ENCODE measurements at regions not wholly inside any gene's neighbourhood (a gene's known extent, or its start where the extent isn't known, plus 50 kb on each side); places are given as distances from the start of the nearest gene placed in this dataset.

- CTCF ChIA-PET (ENCODE audit: partially characterized antibody), result interaction anchor here (1.1 to 1.2 kb wide), 2 partner anchors 32 to 138 kb away, joined by 3 read pairs; no protein-coding TSS in a partner anchor
- no peak overlapping the region for H4K91ac ChIP-seq (replicated peaks; ENCODE audit: insufficient read length, low read length)
- H2BK20ac ChIP-seq (ENCODE audit: low read length), result no peak overlapping the region
- peaks cover 0 to 4% of the 10 kb centered on the region in 2 experiments; a peak in 1 of 4 replicates for H3K9me3 ChIP-seq (ENCODE audit: insufficient read depth in 2 of 2, low read depth in 1 of 2, low read length in 1 of 2)
- no peak overlapping the region for H3K18ac ChIP-seq (ENCODE audit: extremely low read depth, low read length)
- no peaks in the 10 kb centered on the region for H3K23me2 ChIP-seq (ENCODE audit: low read depth, low read length)
- POLR2A ChIA-PET (ENCODE audit: partially characterized antibody), result no interaction called here
- no peak overlapping the region for H2BK12ac ChIP-seq (ENCODE audit: low read depth, low read length)
- no peak overlapping the region for H3K14ac ChIP-seq (ENCODE audit: insufficient read length)
- no peaks in the 10 kb centered on the region for H3K79me2 ChIP-seq (ENCODE audit: control insufficient read depth in 1 of 2, insufficient read depth in 2 of 2, low read length in 2 of 2)
- FAIRE-seq (no peak), DNase-seq (ENCODE audit: low read depth in 1 of 2, low spot score in 2 of 2) (no peak)
- no peak overlapping the region for H2AFZ ChIP-seq (ENCODE audit: low read length)
- no peak overlapping the region for H3K27ac ChIP-seq (ENCODE audit: low read depth, low read length)
- H3K27me3 ChIP-seq (replicated peaks in 1 of 4; ENCODE audit: control insufficient read depth in 3 of 4, extremely low read depth in 1 of 4, insufficient read depth in 3 of 4, low read length in 3 of 4), result no peaks in the 10 kb centered on the region
- no peaks in the 10 kb centered on the region for H3K36me3 ChIP-seq (ENCODE audit: control insufficient read depth in 2 of 4, insufficient read depth in 4 of 4, low read length in 3 of 4)
- H3K4ac ChIP-seq (replicated peaks; ENCODE audit: insufficient read length, low read depth, low read length), result no peak overlapping the region
- H4K20me1 ChIP-seq (replicated peaks in 1 of 2; ENCODE audit: control insufficient read depth in 1 of 2, insufficient read depth in 2 of 2, low read length in 2 of 2), result no peaks in the 10 kb centered on the region
- no peak overlapping the region for H3K56ac ChIP-seq (replicated peaks; ENCODE audit: insufficient read length, low read depth, low read length)
- H2BK120ac ChIP-seq (replicated peaks; ENCODE audit: low read depth, low read length), result no peak overlapping the region
- no peak overlapping the region for H4K5ac ChIP-seq (ENCODE audit: insufficient read length, low read depth, low read length)
- H2BK5ac ChIP-seq (ENCODE audit: low read depth, low read length), result no peak overlapping the region
- no peaks in the 10 kb centered on the region for H3K4me1 ChIP-seq (replicated peaks in 1 of 4; ENCODE audit: control insufficient read depth in 3 of 4, insufficient read depth in 4 of 4, low read length in 3 of 4)
- no peak overlapping the region for H3K9ac ChIP-seq (replicated peaks in 1 of 4; ENCODE audit: extremely low read depth in 1 of 4, low read depth in 3 of 4, low read length in 3 of 4)
- H3K23ac ChIP-seq (ENCODE audit: insufficient read length), result no peak overlapping the region
- 93% methylated on average over 5 of the region's 5 CpGs; no CpG with 5 or more reads in 1 of the 2 experiments for WGBS, 2 experiments (ENCODE audit: extremely low coverage in 1 of 2, insufficient coverage in 1 of 2, insufficient read length in 1 of 2, insufficient replicate concordance in 2 of 2, low coverage in 1 of 2, low lambda C conversion rate in 2 of 2, missing lambda C conversion rate in 1 of 2)
- H2BK15ac ChIP-seq (ENCODE audit: low read length), result no peak overlapping the region
- no peak overlapping the region for H3K4me2 ChIP-seq (ENCODE audit: insufficient read depth in 1 of 2, low read depth in 2 of 2, low read length in 2 of 2)
- H3K4me3 ChIP-seq (ENCODE audit: extremely low read depth in 1 of 4, insufficient read depth in 2 of 4, low read depth in 3 of 4, low read length in 4 of 4), result no peak overlapping the region
- H3K79me1 ChIP-seq (ENCODE audit: low read depth, low read length), result no peaks in the 10 kb centered on the region
- no peak overlapping the region for H4K8ac ChIP-seq (ENCODE audit: extremely low read depth, insufficient read depth, low read length)
- no peak overlapping the region for H2AK5ac ChIP-seq (ENCODE audit: low read depth, low read length)
- TF ChIP-seq SP2 (IDR thresholded peaks at IDR 0.05; ENCODE audit: low read length) (no peak), CHD2 (IDR thresholded peaks at IDR 0.05; ENCODE audit: low read length) (no peak), PHF8 (conservative IDR thresholded peaks at IDR 0.05; ENCODE audit: low read depth, low read length) (no peak), CTBP2 (IDR thresholded peaks at IDR 0.05; ENCODE audit: borderline replicate concordance, insufficient read depth, insufficient read length, low read length) (no peak), RXRA (IDR thresholded peaks at IDR 0.05; ENCODE audit: insufficient read depth, low read depth, low read length) (no peak), RAD21 (IDR thresholded peaks at IDR 0.05 in 1 of 2, conservative IDR thresholded peaks at IDR 0.05 in 1 of 2; ENCODE audit: low read depth in 2 of 2, low read length in 2 of 2) (no peak), HDAC2 (IDR thresholded peaks at IDR 0.05; ENCODE audit: borderline replicate concordance in 1 of 2, low read depth in 2 of 2, low read length in 2 of 2) (no peak), CHD1 (IDR thresholded peaks at IDR 0.05; ENCODE audit: low read depth, low read length) (no peak), KDM4A (IDR thresholded peaks at IDR 0.05; ENCODE audit: low read depth, low read length, severe bottlenecking) (no peak), ASH2L (IDR thresholded peaks at IDR 0.05; ENCODE audit: low read length) (no peak), HDAC6 (IDR thresholded peaks at IDR 0.05; ENCODE audit: low read depth, low read length) (no peak), YY1 (IDR thresholded peaks at IDR 0.05; ENCODE audit: low read depth, low read length) (no peak), NRF1 (IDR thresholded peaks at IDR 0.05; ENCODE audit: low read depth, low read length) (no peak), EGR1 (IDR thresholded peaks at IDR 0.05; ENCODE audit: borderline replicate concordance, low read depth, low read length) (no peak), BCL11A (IDR thresholded peaks at IDR 0.05; ENCODE audit: low read depth in 2 of 2, low read length in 2 of 2) (no peak)
These were observed 160.8 kb upstream of the AGAP1 start for GRCh38 chr2:235333076-235333475.
